ENCODE measurements at regions not wholly inside any gene's neighbourhood (a gene's known extent, or its start where the extent isn't known, plus 50 kb on each side); places are given as distances from the start of the nearest gene placed in this dataset.

- no peaks in the 10 kb centered on the region for H3K9me3 ChIP-seq (ENCODE audit: low read depth, low read length)
- no peak for DNase-seq (ENCODE audit: low read depth, low spot score)
- no peak overlapping the region for H3K9ac ChIP-seq (ENCODE audit: insufficient read length)
- TF ChIP-seq FOXP2 (optimal IDR thresholded peaks at IDR 0.05; ENCODE audit: control extremely low read depth, extremely low read length, insufficient read depth) (no peak), POLR2AphosphoS5 (IDR thresholded peaks at IDR 0.05; ENCODE audit: borderline replicate concordance, low read depth, low read length) (no peak), EZH2 (IDR thresholded peaks at IDR 0.05) (no peak)
- H3K36me3 ChIP-seq (ENCODE audit: insufficient read depth, low read length): no peaks in the 10 kb centered on the region
- no peak overlapping the region for H3K27ac ChIP-seq
- no peak overlapping the region for H3K4me3 ChIP-seq
Observed at GRCh38 chr2:156728328-156728727, 292.1 kb downstream of the GPD2 start.

- no peak overlapping the region for H3K27ac ChIP-seq
- TF ChIP-seq EZH2 (IDR thresholded peaks at IDR 0.05) (no peak), POLR2AphosphoS5 (IDR thresholded peaks at IDR 0.05; ENCODE audit: borderline replicate concordance, low read depth, low read length) (no peak), FOXP2 (optimal IDR thresholded peaks at IDR 0.05; ENCODE audit: control extremely low read depth, extremely low read length, insufficient read depth) (no peak)
- H3K36me3 ChIP-seq (ENCODE audit: insufficient read depth, low read length): no peaks in the 10 kb centered on the region
- no peaks in the 10 kb centered on the region for H3K9me3 ChIP-seq (ENCODE audit: low read depth, low read length)
- no peak overlapping the region for H3K9ac ChIP-seq (ENCODE audit: insufficient read length)
- no peak overlapping the region for H3K4me3 ChIP-seq
- DNase-seq (ENCODE audit: low read depth, low spot score): no peak
Observed at GRCh38 chr2:156731506-156731905, 295.3 kb downstream of the GPD2 start.

GRCh38 chr2:156736950-156737349 lies 300.8 kb downstream of the GPD2 start:
- Histone ChIP-seq H3K27ac (no peak overlapping the region), H3K36me3 (ENCODE audit: insufficient read depth, low read length) (no peaks in the 10 kb centered on the region), H3K9me3 (ENCODE audit: low read depth, low read length) (no peaks in the 10 kb centered on the region), H3K4me3 (no peak overlapping the region), H3K9ac (ENCODE audit: insufficient read length) (no peak overlapping the region)
- TF ChIP-seq FOXP2 (optimal IDR thresholded peaks at IDR 0.05; ENCODE audit: control extremely low read depth, extremely low read length, insufficient read depth): no peak
- TF ChIP-seq POLR2AphosphoS5 (IDR thresholded peaks at IDR 0.05; ENCODE audit: borderline replicate concordance, low read depth, low read length): no peak
- no peak for TF ChIP-seq EZH2 (IDR thresholded peaks at IDR 0.05)
- no peak for DNase-seq (ENCODE audit: low read depth, low spot score)

GRCh38 chr2:156739301-156739700 lies 303.1 kb downstream of the GPD2 start:
- no peak for TF ChIP-seq FOXP2 (optimal IDR thresholded peaks at IDR 0.05; ENCODE audit: control extremely low read depth, extremely low read length, insufficient read depth)
- TF ChIP-seq EZH2 (IDR thresholded peaks at IDR 0.05): no peak
- TF ChIP-seq POLR2AphosphoS5 (IDR thresholded peaks at IDR 0.05; ENCODE audit: borderline replicate concordance, low read depth, low read length): no peak

GRCh38 chr2:156745619-156746018 lies 309.4 kb downstream of the GPD2 start:
- H3K27ac ChIP-seq: no peak overlapping the region

More at GRCh38 chr2:156739301-156739700, 303.1 kb downstream of the GPD2 start:
- no peak overlapping the region for H3K4me3 ChIP-seq
- H3K9me3 ChIP-seq (ENCODE audit: low read depth, low read length): no peaks in the 10 kb centered on the region
- no peak for DNase-seq (ENCODE audit: low read depth, low spot score)
- no peaks in the 10 kb centered on the region for H3K36me3 ChIP-seq (ENCODE audit: insufficient read depth, low read length)
- H3K9ac ChIP-seq (ENCODE audit: insufficient read length): no peak overlapping the region
- H3K27ac ChIP-seq: no peak overlapping the region

GRCh38 chr2:156748221-156748620 lies 312.0 kb downstream of the GPD2 start:
- DNase-seq (ENCODE audit: low read depth, low spot score): no peak
- Histone ChIP-seq H3K4me3 (no peak overlapping the region), H3K9me3 (ENCODE audit: low read depth, low read length) (no peaks in the 10 kb centered on the region), H3K36me3 (ENCODE audit: insufficient read depth, low read length) (no peaks in the 10 kb centered on the region), H3K9ac (ENCODE audit: insufficient read length) (no peak overlapping the region), H3K27ac (no peak overlapping the region)
- TF ChIP-seq EZH2 (IDR thresholded peaks at IDR 0.05): no peak
- no peak for TF ChIP-seq FOXP2 (optimal IDR thresholded peaks at IDR 0.05; ENCODE audit: control extremely low read depth, extremely low read length, insufficient read depth)
- no peak for TF ChIP-seq POLR2AphosphoS5 (IDR thresholded peaks at IDR 0.05; ENCODE audit: borderline replicate concordance, low read depth, low read length)

More at GRCh38 chr2:156745619-156746018, 309.4 kb downstream of the GPD2 start:
- no peaks in the 10 kb centered on the region for H3K36me3 ChIP-seq (ENCODE audit: insufficient read depth, low read length)
- no peak overlapping the region for H3K9ac ChIP-seq (ENCODE audit: insufficient read length)
- H3K4me3 ChIP-seq: no peak overlapping the region
- DNase-seq (ENCODE audit: low read depth, low spot score): no peak
- no peaks in the 10 kb centered on the region for H3K9me3 ChIP-seq (ENCODE audit: low read depth, low read length)
- TF ChIP-seq FOXP2 (optimal IDR thresholded peaks at IDR 0.05; ENCODE audit: control extremely low read depth, extremely low read length, insufficient read depth) (no peak), POLR2AphosphoS5 (IDR thresholded peaks at IDR 0.05; ENCODE audit: borderline replicate concordance, low read depth, low read length) (no peak), EZH2 (IDR thresholded peaks at IDR 0.05) (no peak)

- TF ChIP-seq FOXP2 (optimal IDR thresholded peaks at IDR 0.05; ENCODE audit: control extremely low read depth, extremely low read length, insufficient read depth) (no peak), POLR2AphosphoS5 (IDR thresholded peaks at IDR 0.05; ENCODE audit: borderline replicate concordance, low read depth, low read length) (no peak), EZH2 (IDR thresholded peaks at IDR 0.05) (no peak)
- H3K4me3 ChIP-seq: no peak overlapping the region
- no peaks in the 10 kb centered on the region for H3K36me3 ChIP-seq (ENCODE audit: insufficient read depth, low read length)
- no peak overlapping the region for H3K9ac ChIP-seq (ENCODE audit: insufficient read length)
- no peak overlapping the region for H3K27ac ChIP-seq
- DNase-seq (ENCODE audit: low read depth, low spot score): no peak
- H3K9me3 ChIP-seq (ENCODE audit: low read depth, low read length): no peaks in the 10 kb centered on the region
Observed at GRCh38 chr2:156752042-156752441, 315.9 kb downstream of the GPD2 start.

- no peaks in the 10 kb centered on the region for H3K9me3 ChIP-seq (ENCODE audit: low read depth, low read length)
- no peak overlapping the region for H3K27ac ChIP-seq
- no peak overlapping the region for H3K9ac ChIP-seq (ENCODE audit: insufficient read length)
- TF ChIP-seq FOXP2 (optimal IDR thresholded peaks at IDR 0.05; ENCODE audit: control extremely low read depth, extremely low read length, insufficient read depth) (no peak), EZH2 (IDR thresholded peaks at IDR 0.05) (no peak), POLR2AphosphoS5 (IDR thresholded peaks at IDR 0.05; ENCODE audit: borderline replicate concordance, low read depth, low read length) (no peak)
- H3K36me3 ChIP-seq (ENCODE audit: insufficient read depth, low read length): no peaks in the 10 kb centered on the region
- no peak for DNase-seq (ENCODE audit: low read depth, low spot score)
- no peak overlapping the region for H3K4me3 ChIP-seq
Observed at GRCh38 chr2:156753766-156754165, 317.6 kb downstream of the GPD2 start.

GRCh38 chr2:156756516-156756915 lies 320.3 kb downstream of the GPD2 start:
- no peak overlapping the region for H3K9ac ChIP-seq (ENCODE audit: insufficient read length)
- TF ChIP-seq FOXP2 (optimal IDR thresholded peaks at IDR 0.05; ENCODE audit: control extremely low read depth, extremely low read length, insufficient read depth) (no peak), POLR2AphosphoS5 (IDR thresholded peaks at IDR 0.05; ENCODE audit: borderline replicate concordance, low read depth, low read length) (no peak)
- DNase-seq (ENCODE audit: low read depth, low spot score): no peak
- H3K4me3 ChIP-seq: no peak overlapping the region
- H3K36me3 ChIP-seq (ENCODE audit: insufficient read depth, low read length): no peaks in the 10 kb centered on the region
- no peak overlapping the region for H3K27ac ChIP-seq
- H3K9me3 ChIP-seq (ENCODE audit: low read depth, low read length): no peaks in the 10 kb centered on the region

All from SK-N-MC (cell line).